ENCODE measurements at regions not wholly inside any gene's neighbourhood (a gene's known extent, or its start where the extent isn't known, plus 50 kb on each side); places are given as distances from the start of the nearest gene placed in this dataset.

- 96% methylated on average over 3 of the region's 3 CpGs for WGBS (ENCODE audit: insufficient coverage)
- no peak overlapping the region for H3K4me3 ChIP-seq (ENCODE audit: control insufficient read depth in 1 of 7, extremely low read depth in 1 of 7, insufficient read depth in 4 of 7, low read depth in 2 of 7, low read length in 6 of 7)
- no peak for DNase-seq
- H3K4me1 ChIP-seq (ENCODE audit: control extremely low read depth in 1 of 4, control insufficient read depth in 4 of 4, insufficient read depth in 4 of 4, low read length in 3 of 4), result no peaks in the 10 kb centered on the region
- ChIA-PET CTCF (no interaction called here), POLR2A (no interaction called here)
- no peaks in the 10 kb centered on the region for H3K36me3 ChIP-seq (ENCODE audit: control insufficient read depth in 4 of 4, insufficient read depth in 4 of 4, low read length in 3 of 4)
- no peak overlapping the region for H3K27ac ChIP-seq (ENCODE audit: insufficient read depth in 1 of 2, low read depth in 1 of 2, low read length in 2 of 2, poor library complexity in 1 of 2, severe bottlenecking in 2 of 2)
- H3K9me3 ChIP-seq (ENCODE audit: control extremely low read depth in 1 of 5, control insufficient read depth in 4 of 5, insufficient read depth in 2 of 5, low read depth in 1 of 5, low read length in 4 of 5), result peaks cover 0 to 4% (median 0%) of the 10 kb centered on the region in 5 experiments
- peaks cover 0 to 6% (median 0%) of the 10 kb centered on the region in 5 experiments for H3K27me3 ChIP-seq (replicated peaks in 2 of 5; ENCODE audit: control insufficient read depth in 4 of 5, insufficient read depth in 5 of 5, low read length in 4 of 5)
Measured at GRCh38 chr14:104298458-104298857, 160.1 kb downstream of the KIF26A start.

GRCh38 chr14:104299993-104300761, 161.8 kb downstream of the KIF26A start:
- no peaks in the 10 kb centered on the region for H3K4me1 ChIP-seq (ENCODE audit: control extremely low read depth in 1 of 4, control insufficient read depth in 4 of 4, insufficient read depth in 4 of 4, low read length in 3 of 4)
- no peaks in the 10 kb centered on the region for H3K36me3 ChIP-seq (ENCODE audit: control insufficient read depth in 4 of 4, insufficient read depth in 4 of 4, low read length in 3 of 4)
- POLR2A ChIA-PET, result no interaction called here
- H3K9me3 ChIP-seq (ENCODE audit: control extremely low read depth in 1 of 5, control insufficient read depth in 4 of 5, insufficient read depth in 2 of 5, low read depth in 1 of 5, low read length in 4 of 5), result peaks cover 0 to 4% (median 0%) of the 10 kb centered on the region in 5 experiments
- WGBS (ENCODE audit: insufficient coverage), result 81% methylated on average over 24 of the region's 28 CpGs
- no peak overlapping the region for H3K27ac ChIP-seq (ENCODE audit: insufficient read depth in 1 of 2, low read depth in 1 of 2, low read length in 2 of 2, poor library complexity in 1 of 2, severe bottlenecking in 2 of 2)
- CTCF ChIA-PET, result no interaction called here
- peaks cover 0 to 3% (median 0%) of the 10 kb centered on the region in 5 experiments for H3K27me3 ChIP-seq (replicated peaks in 2 of 5; ENCODE audit: control insufficient read depth in 4 of 5, insufficient read depth in 5 of 5, low read length in 4 of 5)
- H3K4me3 ChIP-seq (ENCODE audit: control insufficient read depth in 1 of 7, extremely low read depth in 1 of 7, insufficient read depth in 4 of 7, low read depth in 2 of 7, low read length in 6 of 7), result no peak overlapping the region
- DNase-seq, result no peak

GRCh38 chr14:104301731-104302460, 163.5 kb downstream of the KIF26A start:
- ChIA-PET CTCF (no interaction called here), POLR2A (no interaction called here)
- no peaks in the 10 kb centered on the region for H3K36me3 ChIP-seq (ENCODE audit: control insufficient read depth in 4 of 4, insufficient read depth in 4 of 4, low read length in 3 of 4)
- no peaks in the 10 kb centered on the region for H3K4me1 ChIP-seq (ENCODE audit: control extremely low read depth in 1 of 4, control insufficient read depth in 4 of 4, insufficient read depth in 4 of 4, low read length in 3 of 4)
- no peak overlapping the region for H3K27ac ChIP-seq (ENCODE audit: insufficient read depth in 1 of 2, low read depth in 1 of 2, low read length in 2 of 2, poor library complexity in 1 of 2, severe bottlenecking in 2 of 2)
- H3K9me3 ChIP-seq (ENCODE audit: control extremely low read depth in 1 of 5, control insufficient read depth in 4 of 5, insufficient read depth in 2 of 5, low read depth in 1 of 5, low read length in 4 of 5), result peaks cover 0 to 4% (median 0%) of the 10 kb centered on the region in 5 experiments
- H3K4me3 ChIP-seq (ENCODE audit: control insufficient read depth in 1 of 7, extremely low read depth in 1 of 7, insufficient read depth in 4 of 7, low read depth in 2 of 7, low read length in 6 of 7), result no peak overlapping the region
- whole genome bisulfite sequencing (ENCODE audit: insufficient coverage), result 91% methylated on average over 28 of the region's 29 CpGs
- H3K27me3 ChIP-seq (replicated peaks in 2 of 5; ENCODE audit: control insufficient read depth in 4 of 5, insufficient read depth in 5 of 5, low read length in 4 of 5), result peaks cover 0 to 3% (median 0%) of the 10 kb centered on the region in 5 experiments
- DNase-seq, result no peak

GRCh38 chr14:104302794-104303405, 164.5 kb downstream of the KIF26A start:
- Histone ChIP-seq H3K27ac (ENCODE audit: insufficient read depth in 1 of 2, low read depth in 1 of 2, low read length in 2 of 2, poor library complexity in 1 of 2, severe bottlenecking in 2 of 2) (no peak overlapping the region), H3K36me3 (ENCODE audit: control insufficient read depth in 4 of 4, insufficient read depth in 4 of 4, low read length in 3 of 4) (no peaks in the 10 kb centered on the region), H3K4me3 (ENCODE audit: control insufficient read depth in 1 of 7, extremely low read depth in 1 of 7, insufficient read depth in 4 of 7, low read depth in 2 of 7, low read length in 6 of 7) (no peak overlapping the region), H3K27me3 (replicated peaks in 2 of 5; ENCODE audit: control insufficient read depth in 4 of 5, insufficient read depth in 5 of 5, low read length in 4 of 5) (peaks cover 0 to 3% (median 0%) of the 10 kb centered on the region in 5 experiments), H3K9me3 (ENCODE audit: control extremely low read depth in 1 of 5, control insufficient read depth in 4 of 5, insufficient read depth in 2 of 5, low read depth in 1 of 5, low read length in 4 of 5) (peaks cover 0 to 4% (median 0%) of the 10 kb centered on the region in 5 experiments), H3K4me1 (ENCODE audit: control extremely low read depth in 1 of 4, control insufficient read depth in 4 of 4, insufficient read depth in 4 of 4, low read length in 3 of 4) (no peaks in the 10 kb centered on the region)
- no peak for DNase-seq
- POLR2A ChIA-PET, result no interaction called here
- 98% methylated on average over 10 of the region's 16 CpGs for WGBS (ENCODE audit: insufficient coverage)
- CTCF ChIA-PET, result no interaction called here

- Histone ChIP-seq H3K4me1 (ENCODE audit: control extremely low read depth in 1 of 4, control insufficient read depth in 4 of 4, insufficient read depth in 4 of 4, low read length in 3 of 4) (no peaks in the 10 kb centered on the region), H3K27ac (ENCODE audit: insufficient read depth in 1 of 2, low read depth in 1 of 2, low read length in 2 of 2, poor library complexity in 1 of 2, severe bottlenecking in 2 of 2) (no peak overlapping the region), H3K9me3 (ENCODE audit: control extremely low read depth in 1 of 5, control insufficient read depth in 4 of 5, insufficient read depth in 2 of 5, low read depth in 1 of 5, low read length in 4 of 5) (peaks cover 0 to 4% (median 0%) of the 10 kb centered on the region in 5 experiments), H3K4me3 (ENCODE audit: control insufficient read depth in 1 of 7, extremely low read depth in 1 of 7, insufficient read depth in 4 of 7, low read depth in 2 of 7, low read length in 6 of 7) (no peak overlapping the region), H3K27me3 (replicated peaks in 2 of 5; ENCODE audit: control insufficient read depth in 4 of 5, insufficient read depth in 5 of 5, low read length in 4 of 5) (no peaks in the 10 kb centered on the region), H3K36me3 (ENCODE audit: control insufficient read depth in 4 of 4, insufficient read depth in 4 of 4, low read length in 3 of 4) (no peaks in the 10 kb centered on the region)
- DNase-seq, result no peak
- CTCF ChIA-PET, result no interaction called here
- WGBS (ENCODE audit: insufficient coverage), result 90% methylated on average over 23 of the region's 29 CpGs
- POLR2A ChIA-PET, result no interaction called here
Measured at GRCh38 chr14:104303705-104304425, 165.5 kb downstream of the KIF26A start.

GRCh38 chr14:104304451-104305351, 166.3 kb downstream of the KIF26A start:
- ChIA-PET POLR2A (no interaction called here), CTCF (no interaction called here)
- no peak overlapping the region for H3K4me3 ChIP-seq (ENCODE audit: control insufficient read depth in 1 of 7, extremely low read depth in 1 of 7, insufficient read depth in 4 of 7, low read depth in 2 of 7, low read length in 6 of 7)
- peaks cover 0 to 4% (median 0%) of the 10 kb centered on the region in 5 experiments for H3K9me3 ChIP-seq (ENCODE audit: control extremely low read depth in 1 of 5, control insufficient read depth in 4 of 5, insufficient read depth in 2 of 5, low read depth in 1 of 5, low read length in 4 of 5)
- 90% methylated on average over 27 of the region's 27 CpGs for WGBS (ENCODE audit: insufficient coverage)
- H3K4me1 ChIP-seq (ENCODE audit: control extremely low read depth in 1 of 4, control insufficient read depth in 4 of 4, insufficient read depth in 4 of 4, low read length in 3 of 4), result no peaks in the 10 kb centered on the region
- no peaks in the 10 kb centered on the region for H3K36me3 ChIP-seq (ENCODE audit: control insufficient read depth in 4 of 4, insufficient read depth in 4 of 4, low read length in 3 of 4)
- DNase-seq, result no peak
- no peak overlapping the region for H3K27ac ChIP-seq (ENCODE audit: insufficient read depth in 1 of 2, low read depth in 1 of 2, low read length in 2 of 2, poor library complexity in 1 of 2, severe bottlenecking in 2 of 2)
- H3K27me3 ChIP-seq (replicated peaks in 2 of 5; ENCODE audit: control insufficient read depth in 4 of 5, insufficient read depth in 5 of 5, low read length in 4 of 5), result no peaks in the 10 kb centered on the region
